AG09319 (cell line): ENCODE measurements at regions not wholly inside any gene's neighbourhood (a gene's known extent, or its start where the extent isn't known, plus 50 kb on each side); places are given as distances from the start of the nearest gene placed in this dataset.
A peak's percentile ranks its signal among the peaks of the same experiment; 100 is the strongest.

Experiments used
- DNase-seq: peaks from one replicate; pipeline ENCODE4 v3.0.0-alpha.2; 2010; ENCODE audit warnings: low read depth; ENCODE audit errors: extremely low read depth
- TF ChIP-seq, protein P1 (sequence below): IDR thresholded peaks from 2 replicates; pipeline ENCODE4 v1.5.1; 2011; ENCODE audit warnings: low read depth, mild to moderate bottlenecking, inconsistent platforms, low read length, moderate library complexity

DNA sequence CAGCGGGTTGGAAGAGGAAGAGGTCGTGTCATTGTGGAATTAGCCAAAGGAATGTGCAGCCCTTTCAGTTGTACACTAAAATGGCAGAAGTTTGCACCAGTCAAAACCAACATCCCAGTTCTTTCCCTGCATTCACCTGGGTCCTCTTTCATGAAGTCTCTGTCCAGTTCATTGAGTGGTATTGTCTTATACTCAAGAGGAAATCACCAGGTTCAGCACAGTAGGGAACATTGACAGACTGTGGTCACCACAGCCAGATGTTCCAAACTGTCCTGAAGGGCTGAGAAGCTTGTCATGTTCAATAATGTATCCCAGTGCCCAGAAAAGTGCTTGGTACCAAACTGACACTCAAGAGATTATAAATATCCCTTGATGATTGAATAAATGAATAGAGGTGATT, 131.6 kb downstream of the GLUL start:
- no peak for DNase-seq

DNA sequence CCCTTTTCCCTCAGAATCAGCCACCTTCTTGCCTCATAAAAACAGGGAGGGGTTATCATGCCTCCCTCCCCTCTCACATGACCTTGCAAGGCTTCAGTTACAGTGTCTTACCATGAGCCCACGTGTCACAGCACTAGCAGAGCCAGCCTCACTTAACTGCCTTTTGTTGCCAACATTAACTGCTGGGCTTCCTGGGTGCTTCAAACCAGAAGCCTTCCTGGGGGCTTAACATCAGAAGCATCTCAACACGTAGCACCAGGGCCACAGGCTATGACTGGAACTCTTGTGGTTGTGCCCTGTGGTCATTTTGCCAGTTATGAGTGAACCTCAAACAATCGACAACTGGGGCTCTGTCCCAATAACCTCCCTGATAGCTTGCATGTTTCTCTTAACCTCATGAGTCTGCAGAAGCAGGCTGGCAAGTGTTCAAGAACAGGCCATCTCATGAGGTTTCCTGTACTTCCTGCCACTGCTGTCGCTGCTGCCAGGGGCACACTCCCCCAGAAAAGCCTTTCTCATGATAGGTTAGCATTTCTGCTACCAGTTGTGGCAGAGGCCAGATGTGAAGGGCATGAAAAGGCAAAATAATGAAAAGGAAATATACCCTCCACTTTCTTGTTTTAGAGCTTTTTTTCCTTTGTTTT, 132.2 kb downstream of the GLUL start:
- peak; percentile 16 for DNase-seq
- TF ChIP-seq, protein P1, sequence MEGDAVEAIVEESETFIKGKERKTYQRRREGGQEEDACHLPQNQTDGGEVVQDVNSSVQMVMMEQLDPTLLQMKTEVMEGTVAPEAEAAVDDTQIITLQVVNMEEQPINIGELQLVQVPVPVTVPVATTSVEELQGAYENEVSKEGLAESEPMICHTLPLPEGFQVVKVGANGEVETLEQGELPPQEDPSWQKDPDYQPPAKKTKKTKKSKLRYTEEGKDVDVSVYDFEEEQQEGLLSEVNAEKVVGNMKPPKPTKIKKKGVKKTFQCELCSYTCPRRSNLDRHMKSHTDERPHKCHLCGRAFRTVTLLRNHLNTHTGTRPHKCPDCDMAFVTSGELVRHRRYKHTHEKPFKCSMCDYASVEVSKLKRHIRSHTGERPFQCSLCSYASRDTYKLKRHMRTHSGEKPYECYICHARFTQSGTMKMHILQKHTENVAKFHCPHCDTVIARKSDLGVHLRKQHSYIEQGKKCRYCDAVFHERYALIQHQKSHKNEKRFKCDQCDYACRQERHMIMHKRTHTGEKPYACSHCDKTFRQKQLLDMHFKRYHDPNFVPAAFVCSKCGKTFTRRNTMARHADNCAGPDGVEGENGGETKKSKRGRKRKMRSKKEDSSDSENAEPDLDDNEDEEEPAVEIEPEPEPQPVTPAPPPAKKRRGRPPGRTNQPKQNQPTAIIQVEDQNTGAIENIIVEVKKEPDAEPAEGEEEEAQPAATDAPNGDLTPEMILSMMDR = no peak

More for the DNA sequence above, 131.6 kb downstream of the GLUL start:
- TF ChIP-seq, protein P1 = no peak

DNA sequence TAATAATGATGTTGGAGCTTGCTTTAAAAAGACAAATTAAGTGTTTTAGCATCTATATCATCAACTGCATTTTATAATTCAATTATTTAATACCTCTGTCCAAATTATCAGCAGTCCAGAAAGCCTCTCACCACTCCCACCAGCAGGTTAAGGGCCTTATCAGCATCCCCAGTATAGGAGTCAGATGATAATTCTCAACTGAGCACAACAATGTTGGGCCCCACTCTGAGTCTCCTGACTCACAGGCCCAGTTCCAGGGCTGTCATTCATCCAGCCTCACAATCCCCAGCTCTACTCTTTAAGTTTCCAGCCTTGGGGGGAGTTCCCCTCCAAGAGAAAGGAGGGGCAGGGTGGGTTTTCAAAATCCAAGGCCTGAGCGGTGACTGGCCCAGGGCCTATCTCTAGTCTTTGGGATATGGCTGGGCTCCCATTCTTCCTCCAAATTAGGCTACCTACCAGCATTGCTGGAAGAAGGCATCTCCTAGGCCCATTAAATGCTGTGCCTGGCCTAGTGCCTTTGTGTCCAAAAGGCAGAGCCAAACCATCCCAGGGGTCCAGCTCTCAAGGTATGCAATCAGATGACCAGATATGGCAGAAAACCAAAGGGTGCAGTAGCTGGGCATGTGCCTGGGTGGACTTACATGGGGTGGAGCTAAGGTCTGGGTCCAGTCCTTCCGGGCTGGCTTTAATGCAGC, 134.1 kb downstream of the GLUL start:
- DNase-seq = no peak
- TF ChIP-seq, protein P1 = no peak

DNA sequence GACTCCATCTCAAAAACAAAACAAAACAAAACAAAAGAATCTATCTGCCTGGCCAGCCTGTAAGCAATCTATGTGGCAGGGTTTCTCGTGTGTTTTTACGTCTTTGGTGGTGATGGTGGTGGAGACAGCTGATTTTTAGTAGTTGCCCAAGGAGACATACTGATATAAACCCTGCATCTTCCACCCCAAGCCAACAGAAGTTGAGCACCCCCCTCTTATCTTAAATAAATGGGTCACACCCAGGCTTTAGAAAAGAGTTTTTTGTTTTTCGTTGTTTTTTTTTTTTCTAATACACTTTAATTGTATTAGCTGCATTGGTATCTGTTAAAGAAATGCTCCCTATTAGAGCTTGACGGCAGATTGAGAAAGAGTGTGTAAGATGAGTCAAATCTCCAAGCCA, 134.7 kb downstream of the GLUL start:
- DNase-seq = no peak
- TF ChIP-seq, protein P1 = no peak

DNA sequence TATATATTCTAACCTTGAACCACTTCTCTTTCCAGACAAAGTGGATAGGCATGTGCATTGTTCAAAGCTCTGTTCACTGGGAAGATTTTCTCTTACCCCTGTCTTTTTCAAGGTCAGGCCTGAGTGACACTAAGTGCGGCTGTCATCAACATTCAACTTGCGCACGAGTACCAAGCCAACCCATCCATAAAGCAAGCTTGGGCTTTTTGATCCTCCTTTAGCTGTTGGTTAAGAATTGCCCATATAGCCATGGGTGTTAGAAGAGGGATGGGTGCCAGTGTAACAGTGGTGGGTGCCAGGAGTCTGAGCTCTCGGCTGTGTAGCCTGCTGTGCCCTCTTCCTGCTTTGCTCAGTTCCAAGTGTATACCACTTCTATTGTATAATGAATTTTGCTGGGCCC, 136.1 kb downstream of the GLUL start:
- DNase-seq = no peak
- TF ChIP-seq, protein P1 = no peak

DNA sequence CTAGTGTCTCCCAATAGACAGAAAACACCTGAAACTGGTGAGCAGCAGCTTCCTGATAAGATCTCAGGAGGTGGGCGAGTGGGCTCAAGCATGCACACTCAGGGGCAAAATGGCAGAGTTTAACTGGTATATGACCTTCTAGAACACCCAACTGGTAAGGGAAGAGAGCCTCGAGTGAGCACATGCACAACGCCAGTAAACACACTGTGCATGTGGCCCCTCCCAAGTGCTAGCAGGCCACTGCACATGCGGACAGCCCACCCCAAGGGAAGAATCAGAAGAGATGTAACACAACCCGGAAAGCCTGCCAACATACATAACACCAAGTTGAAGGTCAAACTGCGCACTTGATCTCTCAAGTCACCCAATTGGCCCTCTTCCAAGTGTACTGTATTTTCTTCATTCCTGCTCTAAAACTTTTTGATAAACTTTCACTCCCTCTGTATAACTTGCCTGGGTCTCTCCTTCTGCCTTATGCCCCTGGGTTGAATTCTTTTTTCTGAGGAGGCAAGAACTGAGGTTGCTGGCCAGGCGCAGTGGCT, 138.2 kb downstream of the GLUL start:
- no peak for DNase-seq
- TF ChIP-seq, protein P1 = no peak

DNA sequence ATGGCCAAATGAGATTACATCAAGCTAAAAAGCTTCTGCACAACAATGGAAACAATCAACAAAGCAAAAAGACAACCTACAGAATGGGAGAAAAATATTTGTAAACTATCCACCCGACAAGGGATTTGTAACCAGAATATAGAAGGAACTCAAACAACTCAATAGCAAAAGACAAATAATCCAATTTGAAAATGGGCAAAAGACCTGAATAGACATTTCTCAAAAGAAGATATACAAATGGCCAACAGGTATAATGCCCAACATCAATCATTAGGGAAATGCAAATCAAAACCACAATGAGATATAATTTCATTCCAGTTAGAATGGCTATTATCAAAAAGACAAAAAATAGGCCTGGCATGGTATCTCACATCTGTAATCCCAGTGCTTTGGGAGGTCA, 140.0 kb downstream of the GLUL start:
- DNase-seq = no peak
- TF ChIP-seq, protein P1 = no peak
